HCT116 (cell line): ENCODE measurements at regions not wholly inside any gene's neighbourhood (a gene's known extent, or its start where the extent isn't known, plus 50 kb on each side); places are given as distances from the start of the nearest gene placed in this dataset.

Source experiments
- ATAC-seq: fragments of 200-7000 bp; cut with Tn5 transposase; 2 replicates; pipeline ENCODE4 v1.9.1; 2020; ENCODE audit warnings: mild to moderate bottlenecking, moderate library complexity
- BruUV-seq: library from RNA; stranded (reverse); fragments of 400-500 nt; replicated peaks from 2 replicates; lab custom pipeline; 2021; lab: Mats Ljungman, UMichigan
- CTCF ChIA-PET: fragments of 300-600 bp; sonication (Branson Sonifier 250); formaldehyde crosslinking; loops from one replicate; lab custom pipeline; 2021; ENCODE audit warnings: antibody characterized with exemption; lab: Charles Lee
- POLR2A ChIA-PET: fragments of 300-600, 350-600 bp; sonication (Branson Sonifier 250); formaldehyde crosslinking; loops from one replicate; lab custom pipeline; 2021; ENCODE audit warnings: antibody characterized with exemption; lab: Charles Lee
- RAD21 ChIA-PET, 2 experiments: fragments of 300-600 bp; sonication (Branson Sonifier 250); formaldehyde crosslinking; loops; one replicate each; lab custom pipeline; 2023; ENCODE audit warnings: low total read pairs in 2 of 2; ENCODE audit not compliant: uncharacterized antibody in 2 of 2, unreplicated experiment in 2 of 2, low non-redundant PET in 1 of 2; lab: Charles Lee
- DNase-seq: peaks from one replicate; pipeline ENCODE4 v3.0.0-alpha.2; 2010; ENCODE audit warnings: low read depth, low spot score
- H2AFZ ChIP-seq: fragments of 200-600 bp; shearing (Covaris generic), sonication (generic); 2 replicates; pipeline ENCODE4 v1.6.1; 2017; ENCODE audit warnings: low read depth, mixed run types, mixed read lengths, antibody characterized with exemption, low read length; ENCODE audit not compliant: poor library complexity, severe bottlenecking
- H3K27ac ChIP-seq: 2 replicates; pipeline ENCODE4 v1.5.1; 2012; ENCODE audit warnings: low read depth, low read length
- H3K27me3 ChIP-seq: fragments of 200-600 bp; sonication (generic); 2 replicates; pipeline ENCODE4 v1.6.1; 2016; ENCODE audit warnings: mixed run types, low read length, mixed read lengths; ENCODE audit not compliant: insufficient read depth
- H3K36me3 ChIP-seq, 2 experiments: fragments of 200-500 bp in 1 of 2; fragments of 200-600 bp in 1 of 2; sonication (Bioruptor generic) in 1 of 2; sonication (generic) in 1 of 2; 2 replicates each; pipeline versions ENCODE4 v1.5.1 to v1.6.1; 2014 to 2016; ENCODE audit warnings: low read length in 2 of 2, inconsistent platforms in 1 of 2, mixed read lengths in 1 of 2, mixed run types in 1 of 2; ENCODE audit not compliant: insufficient read depth in 2 of 2, control insufficient read depth in 1 of 2
- H3K4me1 ChIP-seq, 2 experiments: fragments of 200-600 bp in 1 of 2; sonication (generic) in 1 of 2; 2 replicates each; pipeline versions ENCODE4 v1.5.1 to v1.6.1; 2012 to 2017; ENCODE audit warnings: low read length in 2 of 2, inconsistent platforms in 1 of 2, mild to moderate bottlenecking in 1 of 2, mixed read lengths in 1 of 2, mixed run types in 1 of 2, moderate library complexity in 1 of 2; ENCODE audit not compliant: insufficient read depth in 2 of 2, control insufficient read depth in 1 of 2
- H3K4me2 ChIP-seq: fragments of 200-600 bp; sonication (generic); 2 replicates; pipeline ENCODE4 v1.6.1; 2017; ENCODE audit warnings: mixed run types, low read length, mixed read lengths
- H3K4me3 ChIP-seq, 2 experiments: fragments of 200-600 bp in 1 of 2; sonication (generic) in 1 of 2; replicated peaks in 1 of 2; 2 replicates each; pipeline ENCODE4 v1.5.1; 2011 to 2016; ENCODE audit warnings: low read length in 2 of 2, control low read depth in 1 of 2, low read depth in 1 of 2, mild to moderate bottlenecking in 1 of 2, mixed read lengths in 1 of 2, mixed run types in 1 of 2
- H3K79me2 ChIP-seq: fragments of 200-600 bp; sonication (generic); 2 replicates; pipeline ENCODE4 v1.6.1; 2017; ENCODE audit warnings: mild to moderate bottlenecking, mixed run types, low read length, moderate library complexity, mixed read lengths; ENCODE audit not compliant: insufficient read depth
- H3K9ac ChIP-seq: fragments of 200-600 bp; sonication (generic); 2 replicates; pipeline ENCODE4 v1.6.1; 2016; ENCODE audit warnings: low read length, mixed read lengths
- H3K9me2 ChIP-seq: fragments of 200-600 bp; sonication (generic), shearing (Covaris generic); 2 replicates; pipeline ENCODE4 v1.6.1; 2017; ENCODE audit warnings: mixed run types, mild to moderate bottlenecking, moderate library complexity; ENCODE audit not compliant: insufficient read depth
- H3K9me3 ChIP-seq, 2 experiments: fragments of 200-500 bp in 1 of 2; fragments of 200-600 bp in 1 of 2; sonication (Bioruptor generic) in 1 of 2; sonication (generic) in 1 of 2; 2 replicates each; pipeline ENCODE4 v1.6.1; 2014 to 2017; ENCODE audit warnings: low read length in 2 of 2, mixed read lengths in 2 of 2, inconsistent platforms in 1 of 2, low read depth in 1 of 2, mild to moderate bottlenecking in 1 of 2, mixed run types in 1 of 2, moderate library complexity in 1 of 2; ENCODE audit not compliant: control insufficient read depth in 1 of 2, insufficient read depth in 1 of 2
- H4K20me1 ChIP-seq: fragments of 200-600 bp; sonication (generic), shearing (Covaris generic); 2 replicates; pipeline ENCODE4 v1.6.1; 2017; ENCODE audit warnings: mixed run types, mild to moderate bottlenecking, moderate library complexity; ENCODE audit not compliant: insufficient read depth
- ATF3 ChIP-seq: IDR thresholded peaks from 2 replicates; pipeline ENCODE4 v1.6.1; 2012
- CBX3 ChIP-seq: IDR thresholded peaks from 2 replicates; pipeline ENCODE4 v1.6.1; 2012; ENCODE audit warnings: low read depth
- CEBPB ChIP-seq: IDR thresholded peaks from 2 replicates; pipeline ENCODE4 v1.6.1; 2012; ENCODE audit warnings: low read depth
- CTCF ChIP-seq, 3 experiments: fragments of 200-600 bp in 1 of 3; sonication (generic) in 1 of 3; IDR thresholded peaks in 2 of 3; conservative IDR thresholded peaks in 1 of 3; 2 replicates each; pipeline ENCODE4 v1.5.1; 2012 to 2017; ENCODE audit warnings: low read depth in 2 of 3, low read length in 2 of 3, antibody characterized with exemption in 1 of 3, borderline replicate concordance in 1 of 3, control low read depth in 1 of 3, mild to moderate bottlenecking in 1 of 3, mixed read lengths in 1 of 3, mixed run types in 1 of 3, moderate library complexity in 1 of 3; ENCODE audit not compliant: insufficient read depth in 1 of 3
- EZH2 ChIP-seq: fragments of 200-600 bp; sonication (generic); IDR thresholded peaks from 2 replicates; pipeline ENCODE4 v1.6.1; 2017; ENCODE audit warnings: antibody characterized with exemption, mixed run types
- FOSL1 ChIP-seq: IDR thresholded peaks from 2 replicates; pipeline ENCODE4 v1.6.1; 2012; ENCODE audit warnings: low read depth
- JUND ChIP-seq: IDR thresholded peaks from 2 replicates; pipeline ENCODE4 v1.6.1; 2012
- POLR2A ChIP-seq: IDR thresholded peaks from 2 replicates; pipeline ENCODE4 v1.7.0; 2011; ENCODE audit warnings: borderline replicate concordance; ENCODE audit not compliant: insufficient read depth, insufficient read length; ENCODE audit errors: extremely low read depth
- RAD21 ChIP-seq: IDR thresholded peaks from 2 replicates; pipeline ENCODE4 v1.6.1; 2012; ENCODE audit warnings: low read depth, mild to moderate bottlenecking
- SP1 ChIP-seq: IDR thresholded peaks from 2 replicates; pipeline ENCODE4 v1.6.1; 2012; ENCODE audit warnings: low read depth
- SRF ChIP-seq: IDR thresholded peaks from 2 replicates; pipeline ENCODE4 v1.6.1; 2012; ENCODE audit warnings: low read depth
- YY1 ChIP-seq: IDR thresholded peaks from 2 replicates; pipeline ENCODE4 v1.6.1; 2011; ENCODE audit warnings: low read length, low read depth, moderate library complexity, mild to moderate bottlenecking; ENCODE audit not compliant: insufficient replicate concordance; ENCODE audit errors: extremely low read depth
- ZFX ChIP-seq: fragments of 450-650 bp; IDR thresholded peaks from 2 replicates; pipeline ENCODE4 v1.6.1; 2017
- ZNF274 ChIP-seq: fragments of 200-500 bp; sonication (Bioruptor generic); IDR thresholded peaks from 2 replicates; pipeline ENCODE4 v1.6.1; 2014; ENCODE audit warnings: mild to moderate bottlenecking, low read depth, low read length, inconsistent platforms
- intact Hi-C: fragments of 100-400 bp; cut with micrococcal nuclease; formaldehyde crosslinking; loops from 2 replicates; pipeline ENCODE4 v1.10.0; 2022
- TF ChIP-seq, protein P1 (sequence below): IDR thresholded peaks from 2 replicates; pipeline ENCODE4 v1.6.1; 2012
- TF ChIP-seq, protein P2 (sequence below): IDR thresholded peaks from 2 replicates; pipeline ENCODE4 v1.6.1; 2012; ENCODE audit warnings: low read depth

- Histone ChIP-seq H2AFZ (no peak overlapping the region), H3K79me2 (no peaks in the 10 kb centered on the region), H3K27me3 (no peaks in the 10 kb centered on the region), H3K9ac (no peak overlapping the region), H3K4me2 (no peak overlapping the region), H4K20me1 (no peaks in the 10 kb centered on the region), H3K27ac (no peak overlapping the region), H3K4me1 (no peaks in the 10 kb centered on the region), H3K4me3 (no peak overlapping the region), H3K36me3 (no peaks in the 10 kb centered on the region), H3K9me3 (no peaks in the 10 kb centered on the region), H3K9me2 (no peaks in the 10 kb centered on the region)
- TF ChIP-seq CBX3 = no peak
- no peak for TF ChIP-seq JUND
- no peak for TF ChIP-seq RAD21
- no peak for TF ChIP-seq EZH2
- TF ChIP-seq, protein P1, sequence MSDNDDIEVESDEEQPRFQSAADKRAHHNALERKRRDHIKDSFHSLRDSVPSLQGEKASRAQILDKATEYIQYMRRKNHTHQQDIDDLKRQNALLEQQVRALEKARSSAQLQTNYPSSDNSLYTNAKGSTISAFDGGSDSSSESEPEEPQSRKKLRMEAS = no peak
- no peak for TF ChIP-seq ZFX
- ATAC-seq = no peak
- intact Hi-C loops = no loop called here
- ChIA-PET POLR2A (no interaction called here), CTCF (no interaction called here), RAD21 (no interaction called here)
- no peak for DNase-seq
- no TSS peak for BruUV-seq
These were observed 341.0 kb downstream of the ETS1 start for GRCh38 chr11:128246364-128246801.

- intact Hi-C loops = no loop called here
- H3K27me3 ChIP-seq = no peaks in the 10 kb centered on the region
- H3K4me2 ChIP-seq = no peak overlapping the region
- H4K20me1 ChIP-seq = no peaks in the 10 kb centered on the region
- ATAC-seq = no peak
- no peak overlapping the region for H3K27ac ChIP-seq
- ChIA-PET CTCF (no interaction called here), RAD21 (no interaction called here), POLR2A (no interaction called here)
- no peaks in the 10 kb centered on the region for H3K79me2 ChIP-seq
- no peak overlapping the region for H3K9ac ChIP-seq
- H3K36me3 ChIP-seq = no peaks in the 10 kb centered on the region
- no peaks in the 10 kb centered on the region for H3K9me3 ChIP-seq
- H3K9me2 ChIP-seq = no peaks in the 10 kb centered on the region
- BruUV-seq = no TSS peak
- no peaks in the 10 kb centered on the region for H3K4me1 ChIP-seq
- H3K4me3 ChIP-seq = no peak overlapping the region
- DNase-seq = no peak
- no peak overlapping the region for H2AFZ ChIP-seq
- TF ChIP-seq JUND (no peak), RAD21 (no peak), CEBPB (no peak), FOSL1 (no peak), SRF (no peak), EZH2 (no peak), POLR2A (no peak), ATF3 (no peak), SP1 (no peak), ZNF274 (no peak), CTCF (IDR thresholded peaks at IDR 0.05 in 2 of 3, conservative IDR thresholded peaks at IDR 0.05 in 1 of 3; ENCODE audit: borderline replicate concordance in 1 of 3, insufficient read depth in 1 of 3, low read depth in 2 of 3, low read length in 2 of 3) (no peak), YY1 (no peak)
- TF ChIP-seq, protein P2, sequence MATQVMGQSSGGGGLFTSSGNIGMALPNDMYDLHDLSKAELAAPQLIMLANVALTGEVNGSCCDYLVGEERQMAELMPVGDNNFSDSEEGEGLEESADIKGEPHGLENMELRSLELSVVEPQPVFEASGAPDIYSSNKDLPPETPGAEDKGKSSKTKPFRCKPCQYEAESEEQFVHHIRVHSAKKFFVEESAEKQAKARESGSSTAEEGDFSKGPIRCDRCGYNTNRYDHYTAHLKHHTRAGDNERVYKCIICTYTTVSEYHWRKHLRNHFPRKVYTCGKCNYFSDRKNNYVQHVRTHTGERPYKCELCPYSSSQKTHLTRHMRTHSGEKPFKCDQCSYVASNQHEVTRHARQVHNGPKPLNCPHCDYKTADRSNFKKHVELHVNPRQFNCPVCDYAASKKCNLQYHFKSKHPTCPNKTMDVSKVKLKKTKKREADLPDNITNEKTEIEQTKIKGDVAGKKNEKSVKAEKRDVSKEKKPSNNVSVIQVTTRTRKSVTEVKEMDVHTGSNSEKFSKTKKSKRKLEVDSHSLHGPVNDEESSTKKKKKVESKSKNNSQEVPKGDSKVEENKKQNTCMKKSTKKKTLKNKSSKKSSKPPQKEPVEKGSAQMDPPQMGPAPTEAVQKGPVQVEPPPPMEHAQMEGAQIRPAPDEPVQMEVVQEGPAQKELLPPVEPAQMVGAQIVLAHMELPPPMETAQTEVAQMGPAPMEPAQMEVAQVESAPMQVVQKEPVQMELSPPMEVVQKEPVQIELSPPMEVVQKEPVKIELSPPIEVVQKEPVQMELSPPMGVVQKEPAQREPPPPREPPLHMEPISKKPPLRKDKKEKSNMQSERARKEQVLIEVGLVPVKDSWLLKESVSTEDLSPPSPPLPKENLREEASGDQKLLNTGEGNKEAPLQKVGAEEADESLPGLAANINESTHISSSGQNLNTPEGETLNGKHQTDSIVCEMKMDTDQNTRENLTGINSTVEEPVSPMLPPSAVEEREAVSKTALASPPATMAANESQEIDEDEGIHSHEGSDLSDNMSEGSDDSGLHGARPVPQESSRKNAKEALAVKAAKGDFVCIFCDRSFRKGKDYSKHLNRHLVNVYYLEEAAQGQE = no peak
- TF ChIP-seq, protein P1 = no peak
These were observed 342.5 kb downstream of the ETS1 start for GRCh38 chr11:128244871-128245270.
